Lower leg skin (tissue), 3 donors: ENCODE measurements at regions not wholly inside any gene's neighbourhood (a gene's known extent, or its start where the extent isn't known, plus 50 kb on each side); places are given as distances from the start of the nearest gene placed in this dataset.

Experiments used
- CTCF ChIP-seq, 3 donors: fragments of 450-650 bp; IDR thresholded peaks; one replicate each; pipeline ENCODE4 v1.5.1; 2016; ENCODE audit warnings: antibody characterized with exemption in 3 of 3, mild to moderate bottlenecking in 3 of 3, moderate library complexity in 2 of 3
- POLR2A ChIP-seq, 2 donors: fragments of 450-650 bp; IDR thresholded peaks; one replicate each; pipeline ENCODE4 v1.6.1; 2016 to 2017; ENCODE audit warnings: antibody characterized with exemption in 2 of 2, mild to moderate bottlenecking in 1 of 2, moderate library complexity in 1 of 2

DNA sequence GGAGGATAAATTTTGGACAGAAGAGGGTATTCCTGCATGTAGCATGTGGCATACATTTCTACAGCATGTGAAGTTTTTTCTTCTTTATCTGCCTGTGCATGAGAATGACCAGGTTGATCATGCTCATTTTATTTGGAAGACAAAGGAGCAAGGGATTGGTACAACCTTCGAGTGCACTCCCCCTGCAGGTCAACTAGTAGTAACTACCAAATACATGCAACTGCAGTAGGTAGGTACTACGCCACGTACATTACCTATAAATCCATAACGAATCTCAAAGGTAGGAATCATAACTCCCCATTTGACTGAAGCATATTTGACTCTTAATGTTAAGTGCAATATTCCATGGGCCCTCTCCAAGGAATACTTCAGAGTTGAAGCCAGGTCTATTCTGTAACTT, 763.9 kb downstream of the TSN start:
- TF ChIP-seq CTCF (IDR thresholded peaks at IDR 0.05) (no peak), POLR2A (IDR thresholded peaks at IDR 0.05) (no peak)
